AG09309 (cell line): ENCODE measurements at regions not wholly inside any gene's neighbourhood (a gene's known extent, or its start where the extent isn't known, plus 50 kb on each side); places are given as distances from the start of the nearest gene placed in this dataset.

Experiments
- DNase-seq: peaks from one replicate; pipeline ENCODE4 v3.0.0-alpha.2; 2010; ENCODE audit warnings: low read depth
- H3K4me3 ChIP-seq: 2 replicates; pipeline ENCODE4 v1.5.1; 2011; ENCODE audit warnings: mild to moderate bottlenecking, low read depth, low read length, moderate library complexity; ENCODE audit not compliant: control insufficient read depth
- CTCF ChIP-seq: IDR thresholded peaks from 2 replicates; pipeline ENCODE4 v1.5.1; 2011; ENCODE audit warnings: mild to moderate bottlenecking, low read depth, low read length, inconsistent platforms; ENCODE audit not compliant: insufficient read depth, control insufficient read depth; ENCODE audit errors: missing control alignments

DNA sequence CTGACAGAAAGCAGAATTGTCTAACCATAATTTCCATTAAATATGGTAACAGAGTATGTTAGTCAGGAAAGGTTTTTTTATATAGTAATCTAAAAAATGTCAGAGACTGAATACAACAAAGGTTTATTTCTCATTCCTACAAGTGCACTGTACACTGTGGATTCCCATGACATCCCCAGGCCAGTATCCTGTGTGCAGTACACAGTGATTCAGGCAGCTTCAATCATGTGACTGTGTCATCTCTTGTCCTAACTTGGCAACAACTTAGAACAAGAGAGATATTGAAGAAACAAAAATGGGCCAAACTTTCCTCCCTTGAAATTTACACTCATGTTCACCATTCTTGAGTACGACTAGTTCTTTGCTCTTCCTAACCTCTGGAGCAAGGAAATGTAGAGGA is 189.8 kb upstream of the SEMA3A start:
- TF ChIP-seq CTCF, result no peak
- no peak overlapping the region for H3K4me3 ChIP-seq
- no peak for DNase-seq

GRCh38 chr7:84379446-84379845 is 184.9 kb upstream of the SEMA3A start:
- no peak for DNase-seq
- TF ChIP-seq CTCF, result no peak
- no peak overlapping the region for H3K4me3 ChIP-seq

DNA sequence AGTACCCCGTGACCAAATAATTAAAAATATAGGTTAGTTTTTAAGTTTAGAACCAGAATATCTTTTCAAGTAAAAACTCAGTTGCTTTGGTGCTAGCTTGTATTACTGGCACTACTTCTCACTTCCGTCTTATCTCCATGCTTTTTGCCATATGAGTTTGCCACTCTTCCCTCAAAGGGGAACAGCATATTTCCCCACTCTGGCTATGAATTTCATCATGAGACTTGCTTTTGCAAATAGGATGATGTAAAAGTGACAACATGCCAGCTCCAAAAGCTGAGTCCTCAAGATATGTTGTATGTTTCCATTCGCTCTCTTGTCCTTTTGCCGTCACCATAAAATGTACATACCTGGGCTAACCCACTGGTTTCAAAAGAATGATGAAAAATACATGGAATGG is 178.1 kb upstream of the SEMA3A start:
- TF ChIP-seq CTCF, result no peak
- DNase-seq, result no peak
- no peak overlapping the region for H3K4me3 ChIP-seq

GRCh38 chr7:84372155-84372621 is 177.6 kb upstream of the SEMA3A start:
- no peak for TF ChIP-seq CTCF
- H3K4me3 ChIP-seq, result no peak overlapping the region
- DNase-seq, result peak; percentile 91

GRCh38 chr7:84370114-84370513 is 175.5 kb upstream of the SEMA3A start:
- no peak for DNase-seq
- no peak overlapping the region for H3K4me3 ChIP-seq
- TF ChIP-seq CTCF, result no peak

DNA sequence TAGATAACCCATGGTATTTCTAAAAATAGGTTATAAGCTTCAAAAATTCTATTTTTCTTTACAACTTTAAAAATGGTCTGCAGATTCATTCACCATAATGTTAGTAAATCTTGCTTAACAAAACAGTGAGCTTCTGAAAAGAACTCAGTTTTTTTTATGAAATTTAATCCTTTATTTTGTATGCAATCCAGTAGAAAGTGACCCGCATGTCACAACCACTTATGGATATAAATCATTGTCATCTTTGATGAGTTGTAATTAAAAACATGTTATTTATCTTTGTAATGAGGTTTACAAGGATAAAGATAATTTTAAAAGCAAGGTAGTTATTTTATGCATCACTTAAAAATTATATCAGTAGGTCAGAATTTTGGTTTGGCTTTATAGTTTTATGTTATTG is 173.5 kb upstream of the SEMA3A start:
- DNase-seq, result no peak
- TF ChIP-seq CTCF, result no peak
- H3K4me3 ChIP-seq, result no peak overlapping the region

GRCh38 chr7:84364708-84365107 is 170.1 kb upstream of the SEMA3A start:
- DNase-seq, result no peak
- H3K4me3 ChIP-seq, result no peak overlapping the region
- no peak for TF ChIP-seq CTCF
